ENCODE measurements at regions not wholly inside any gene's neighbourhood (a gene's known extent, or its start where the extent isn't known, plus 50 kb on each side); places are given as distances from the start of the nearest gene placed in this dataset.

DNA sequence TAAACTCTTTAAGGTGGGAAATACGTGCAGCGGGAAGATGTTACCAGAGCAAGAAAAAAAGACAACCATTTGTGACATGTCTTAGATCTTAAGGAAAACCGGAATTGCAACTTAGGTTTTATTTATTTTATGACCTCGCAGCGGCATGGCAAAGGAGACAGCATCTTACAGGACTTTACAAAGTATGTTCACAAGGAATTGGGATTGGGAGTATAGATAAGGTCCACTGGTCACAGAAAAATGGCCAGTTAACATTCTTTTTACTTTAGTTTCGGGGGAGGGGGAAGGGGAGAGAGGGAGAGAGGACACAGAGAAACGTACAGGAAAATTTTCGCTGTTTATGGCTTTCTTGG, 104.5 kb upstream of the DIAPH3 start:
- Histone ChIP-seq H3K27me3 (ENCODE audit: control insufficient read depth, insufficient read depth, low read length) (peaks cover 2% of the 10 kb centered on the region; the same call in 1 of the 2 replicates), H3K9me1 (ENCODE audit: insufficient read depth, low read length) (no peaks in the 10 kb centered on the region), H3K18ac (ENCODE audit: low read depth, low read length) (no peak overlapping the region), H3K4me3 (ENCODE audit: insufficient read depth, low read depth, low read length) (peak overlapping the region; percentile 49; the same call in 1 of the 2 replicates), H4K91ac (ENCODE audit: insufficient read depth, low read depth, low read length) (no peak overlapping the region), H3K9me3 (ENCODE audit: control insufficient read depth, insufficient read depth, low read length) (no peaks in the 10 kb centered on the region), H3K4me1 (ENCODE audit: control insufficient read depth, insufficient read depth, low read length) (no peaks in the 10 kb centered on the region), H3K36me3 (ENCODE audit: control insufficient read depth, insufficient read depth, low read length) (no peaks in the 10 kb centered on the region), H4K5ac (ENCODE audit: low read depth, low read length) (no peak overlapping the region), H2AK9ac (replicated peaks; ENCODE audit: low read depth, low read length, poor library complexity) (no peak overlapping the region), H3K79me1 (ENCODE audit: low read depth in 1 of 2, low read length in 2 of 2) (no peaks in the 10 kb centered on the region), H2AK5ac (ENCODE audit: low read depth, low read length) (no peak overlapping the region), H2BK15ac (ENCODE audit: low read depth, low read length) (no peak overlapping the region), H2BK5ac (ENCODE audit: low read depth, low read length, poor library complexity, severe bottlenecking) (no peak overlapping the region), H4K20me1 (ENCODE audit: insufficient read depth, low read length) (no peaks in the 10 kb centered on the region), H3K9ac (ENCODE audit: low read depth, low read length) (no peak overlapping the region), H2BK20ac (ENCODE audit: low read depth, low read length) (no peak overlapping the region), H3K23ac (ENCODE audit: low read depth, low read length) (no peak overlapping the region), H3K4ac (ENCODE audit: low read depth, low read length) (no peak overlapping the region), H3K4me2 (ENCODE audit: low read depth, low read length) (peak overlapping the region; percentile 25; the same call in 1 of the 2 replicates), H2BK120ac (ENCODE audit: low read depth, low read length) (no peak overlapping the region), H2AFZ (replicated peaks; ENCODE audit: low read length, poor library complexity) (no peak overlapping the region), H4K8ac (ENCODE audit: low read depth in 2 of 2, low read length in 2 of 2) (no peak overlapping the region), H3K56ac (ENCODE audit: extremely low read depth, insufficient read depth, low read length) (no peak overlapping the region), H3K14ac (replicated peaks; ENCODE audit: low read depth, low read length) (no peak overlapping the region), H3K27ac (ENCODE audit: insufficient read depth, low read length) (no peak overlapping the region)
- ChIA-PET POLR2A (ENCODE audit: unreplicated experiment) (no interaction called here), CTCF (no interaction called here)
- in situ Hi-C loops (cut with MboI; ENCODE audit: low sequenced_read_pairs): no loop called here
- intact Hi-C loops (cut with micrococcal nuclease): no loop called here
- WGBS, 2 experiments (ENCODE audit: extremely low coverage in 2 of 2, insufficient read length in 1 of 2): 47% methylated on average over 4 of the region's 8 CpGs; no CpG with 5 or more reads in 1 of the 2 experiments
- DNase-seq: no peak
- dilution Hi-C loops (cut with HindIII; ENCODE audit: low sequenced_read_pairs, unreplicated experiment): no loop called here
- no TSS peak for BruUV-seq (replicated peaks)
- ATAC-seq (ENCODE audit: low read depth): no peak
- TF ChIP-seq SMC3 (IDR thresholded peaks at IDR 0.05; ENCODE audit: low read depth, low read length) (no peak), FOS (IDR thresholded peaks at IDR 0.05; ENCODE audit: low read depth, low read length) (no peak), MXI1 (IDR thresholded peaks at IDR 0.05; ENCODE audit: borderline replicate concordance, low read depth, low read length) (no peak), CEBPB (IDR thresholded peaks at IDR 0.05; ENCODE audit: low read depth, low read length) (no peak), MAZ (IDR thresholded peaks at IDR 0.05; ENCODE audit: borderline replicate concordance, low read depth, low read length) (no peak)

Data from IMR-90 (cell line).